ENCODE measurements at regions not wholly inside any gene's neighbourhood (a gene's known extent, or its start where the extent isn't known, plus 50 kb on each side); places are given as distances from the start of the nearest gene placed in this dataset.

DNA sequence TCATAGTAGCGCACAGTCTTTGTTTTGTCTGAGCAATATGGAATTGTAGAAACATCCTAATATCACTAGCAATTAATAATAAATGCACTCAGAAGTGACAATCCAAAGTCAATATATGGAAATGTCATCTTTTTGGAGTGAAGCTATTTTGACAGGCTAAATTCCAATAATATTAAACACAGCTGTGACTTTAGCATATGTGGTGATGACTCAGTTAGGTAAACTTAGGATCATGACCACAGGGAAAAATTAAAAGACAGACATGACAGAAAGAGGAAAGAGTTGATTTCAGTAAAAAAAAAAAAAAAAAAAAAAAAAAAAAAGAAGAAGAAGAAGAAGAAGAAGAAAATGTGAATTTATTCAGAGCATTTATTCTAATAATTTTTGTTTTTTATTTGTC lies 1165.7 kb downstream of the NLGN4Y start:
- Histone ChIP-seq H3K36me3 (no peaks in the 10 kb centered on the region), H3K4me3 (no peak overlapping the region), H3K9me3 (no peaks in the 10 kb centered on the region), H3K27me3 (no peaks in the 10 kb centered on the region)
- no peak for DNase-seq

DNA sequence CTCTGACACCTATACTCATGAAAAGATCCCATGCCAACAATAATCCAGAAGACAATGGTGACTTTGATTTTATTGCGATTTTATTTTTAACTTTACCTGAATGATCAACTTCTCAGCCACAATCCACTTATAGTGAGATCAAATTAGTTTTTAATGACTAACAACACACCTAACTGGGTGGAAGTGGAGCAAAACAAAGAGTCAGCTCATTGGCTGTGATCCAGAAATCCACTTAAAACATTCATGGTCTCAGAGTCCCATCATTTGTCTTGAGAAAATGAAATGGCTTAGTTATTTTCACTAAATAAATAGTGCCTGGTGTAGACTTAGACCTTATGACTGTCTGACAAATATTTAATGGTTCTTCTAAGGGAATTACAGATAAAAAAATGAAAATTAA lies 1177.8 kb downstream of the NLGN4Y start:
- Histone ChIP-seq H3K27me3 (no peaks in the 10 kb centered on the region), H3K9me3 (no peaks in the 10 kb centered on the region), H3K4me3 (no peak overlapping the region), H3K36me3 (no peaks in the 10 kb centered on the region)
- DNase-seq = no peak

- Histone ChIP-seq H3K9me3 (no peaks in the 10 kb centered on the region), H3K4me3 (no peak overlapping the region), H3K27me3 (no peaks in the 10 kb centered on the region), H3K36me3 (no peaks in the 10 kb centered on the region)
- DNase-seq = no peak
These were observed 1180.6 kb downstream of the NLGN4Y start for GRCh38 chrY:15704906-15705305.

DNA sequence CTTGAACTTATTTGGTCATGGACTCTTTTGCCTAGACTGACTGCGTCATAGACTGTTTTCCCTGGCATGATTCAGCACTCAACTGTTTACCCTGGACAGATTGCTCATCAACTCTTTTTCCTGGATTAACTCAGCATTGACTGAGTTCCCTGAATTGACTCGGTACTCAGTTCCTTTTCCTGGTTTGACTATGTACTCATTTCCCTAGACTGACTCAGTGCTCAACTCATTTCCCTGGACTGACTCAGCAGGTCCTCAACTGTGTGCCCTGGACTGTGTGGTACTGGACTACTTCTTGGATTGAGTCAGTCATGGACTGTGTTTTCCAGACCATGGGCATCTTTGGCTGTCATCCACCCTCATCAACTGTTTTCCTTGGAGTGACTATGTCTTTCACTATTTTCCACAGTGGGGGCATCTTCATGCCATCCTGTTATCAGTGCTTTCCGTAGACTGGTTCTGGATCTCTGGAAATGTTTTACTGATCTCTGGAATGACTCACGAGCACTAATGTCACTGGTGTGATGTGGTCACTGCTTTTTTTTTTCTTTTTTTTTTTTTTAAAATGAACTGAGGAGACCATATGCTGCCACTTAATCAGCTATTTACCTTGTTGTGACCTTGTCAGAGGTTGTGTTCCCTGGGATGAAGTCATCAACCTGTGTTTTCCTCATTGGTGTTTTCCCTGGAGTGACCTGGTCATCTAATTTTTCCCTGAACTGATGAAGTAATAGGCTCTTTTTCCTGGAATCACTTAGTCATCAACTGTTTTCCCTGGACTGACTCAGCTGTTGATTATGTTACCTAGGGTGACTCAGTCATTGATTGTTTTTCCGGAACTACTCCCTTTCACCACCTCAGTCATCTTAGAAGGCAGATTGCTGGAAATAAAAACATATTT lies 1225.5 kb downstream of the NLGN4Y start:
- Histone ChIP-seq H3K27me3 (no peaks in the 10 kb centered on the region), H3K4me3 (no peak overlapping the region), H3K36me3 (no peaks in the 10 kb centered on the region), H3K9me3 (no peaks in the 10 kb centered on the region)
- DNase-seq = peak; percentile 33

- no peaks in the 10 kb centered on the region for H3K27me3 ChIP-seq
- no peak overlapping the region for H3K4me3 ChIP-seq
- DNase-seq = no peak
- H3K36me3 ChIP-seq = no peaks in the 10 kb centered on the region
- H3K9me3 ChIP-seq = no peaks in the 10 kb centered on the region
These were observed 1226.7 kb downstream of the NLGN4Y start for GRCh38 chrY:15751001-15751400.

GRCh38 chrY:15756266-15756665 lies 1231.9 kb downstream of the NLGN4Y start:
- Histone ChIP-seq H3K36me3 (no peaks in the 10 kb centered on the region), H3K9me3 (no peaks in the 10 kb centered on the region), H3K27me3 (no peaks in the 10 kb centered on the region), H3K4me3 (no peak overlapping the region)
- DNase-seq = no peak

DNA sequence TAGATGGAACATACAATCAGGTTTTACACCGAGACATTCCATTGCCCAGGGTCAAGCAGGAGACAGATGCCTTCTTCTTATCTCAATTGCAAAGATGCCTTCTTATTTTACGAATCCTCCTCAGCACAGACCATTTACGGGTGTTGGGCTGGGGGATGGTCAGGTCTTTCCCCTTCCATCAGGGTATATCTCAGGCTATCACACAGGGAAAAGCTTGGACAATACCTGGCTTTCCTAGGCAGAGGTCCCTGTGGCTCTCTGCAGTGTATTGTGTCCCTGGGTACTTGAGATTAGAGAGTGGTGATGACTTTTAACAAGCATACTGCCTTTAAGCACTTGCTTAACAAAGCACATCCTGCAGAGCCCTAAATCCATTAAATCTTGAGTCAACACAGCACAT lies 1249.2 kb downstream of the NLGN4Y start:
- no peaks in the 10 kb centered on the region for H3K36me3 ChIP-seq
- DNase-seq = no peak

DNA sequence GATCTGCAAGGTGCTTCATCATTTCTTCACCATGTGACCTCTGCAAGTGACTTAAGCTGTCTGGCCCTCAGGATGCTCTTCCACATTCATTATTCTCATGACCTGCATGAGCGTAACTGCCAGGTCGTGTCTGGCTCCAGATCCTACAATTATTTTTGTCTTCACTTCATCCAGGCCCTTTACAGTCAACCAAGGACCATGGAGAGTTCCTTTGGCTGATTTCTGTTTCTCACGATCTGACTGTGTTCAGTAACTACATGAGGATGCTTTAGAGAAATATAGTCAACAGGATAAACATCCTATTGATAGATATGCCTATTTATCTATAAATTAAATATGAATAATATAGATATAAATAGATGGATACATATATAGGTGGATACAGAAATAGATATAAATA lies 1251.6 kb downstream of the NLGN4Y start:
- no peak for DNase-seq
- Histone ChIP-seq H3K36me3 (no peaks in the 10 kb centered on the region), H3K27me3 (no peaks in the 10 kb centered on the region), H3K9me3 (no peaks in the 10 kb centered on the region), H3K4me3 (no peak overlapping the region)

More for the DNA sequence above, 1249.2 kb downstream of the NLGN4Y start:
- Histone ChIP-seq H3K9me3 (no peaks in the 10 kb centered on the region), H3K4me3 (no peak overlapping the region), H3K27me3 (no peaks in the 10 kb centered on the region)

- no peak for DNase-seq
- Histone ChIP-seq H3K9me3 (no peaks in the 10 kb centered on the region), H3K36me3 (no peaks in the 10 kb centered on the region), H3K27me3 (no peaks in the 10 kb centered on the region), H3K4me3 (no peak overlapping the region)
These were observed 1255.6 kb downstream of the NLGN4Y start for GRCh38 chrY:15779891-15780290.

- Histone ChIP-seq H3K4me3 (no peak overlapping the region), H3K36me3 (no peaks in the 10 kb centered on the region), H3K27me3 (no peaks in the 10 kb centered on the region), H3K9me3 (no peaks in the 10 kb centered on the region)
- DNase-seq = no peak
These were observed 1275.7 kb downstream of the NLGN4Y start for GRCh38 chrY:15800021-15800420.

DNA sequence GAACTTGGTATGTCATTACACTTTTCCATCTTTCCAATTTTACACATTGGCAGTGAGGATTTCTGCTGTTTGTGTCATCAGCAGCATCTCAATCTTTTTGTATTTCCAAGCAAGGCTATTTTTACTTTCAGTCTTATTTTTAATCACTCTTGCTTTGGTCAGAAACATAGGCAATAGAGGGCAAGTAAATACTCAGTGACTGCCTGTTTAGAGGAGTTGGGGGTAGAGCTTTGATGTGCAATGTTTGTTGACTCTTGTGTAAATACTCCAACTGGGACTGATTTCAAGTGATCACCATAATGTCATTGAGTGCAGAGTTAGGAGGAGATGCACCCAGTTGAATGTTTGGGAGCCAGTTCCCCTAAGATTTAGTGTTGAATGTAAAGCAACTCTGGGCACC lies 1281.7 kb downstream of the NLGN4Y start:
- no peaks in the 10 kb centered on the region for H3K27me3 ChIP-seq
- no peaks in the 10 kb centered on the region for H3K36me3 ChIP-seq
- no peak for DNase-seq
- H3K4me3 ChIP-seq = no peak overlapping the region
- H3K9me3 ChIP-seq = no peaks in the 10 kb centered on the region

GRCh38 chrY:15814241-15814640 lies 1289.9 kb downstream of the NLGN4Y start:
- DNase-seq = no peak
- Histone ChIP-seq H3K9me3 (no peaks in the 10 kb centered on the region), H3K27me3 (no peaks in the 10 kb centered on the region), H3K36me3 (no peaks in the 10 kb centered on the region), H3K4me3 (no peak overlapping the region)

All from MG63 (cell line).